T-helper 17 cell (primary cell): ENCODE measurements at regions not wholly inside any gene's neighbourhood (a gene's known extent, or its start where the extent isn't known, plus 50 kb on each side); places are given as distances from the start of the nearest gene placed in this dataset.

ENCODE experiments used
- ATAC-seq: fragments of 150-1000 bp; cut with Tn5 transposase; 2 replicates; pipeline ENCODE4 v1.10.0; 2021; ENCODE audit warnings: mild to moderate bottlenecking, moderate library complexity
- DNase-seq, 3 donors: peaks; one replicate each; pipeline versions ENCODE4 v3.0.0 to v3.0.0-alpha.2; 2020 to 2021
- H3K9me3 ChIP-seq: one replicate; pipeline ENCODE4 v1.7.0; 2013; ENCODE audit warnings: low read length, mild to moderate bottlenecking; ENCODE audit not compliant: control insufficient read depth, poor library complexity, severe bottlenecking
- H3K27ac Mint-ChIP-seq: one replicate; pipeline ENCODE4 v1.8.0; 2022; ENCODE audit warnings: mild to moderate bottlenecking, moderate library complexity, mixed read lengths
- H3K27me3 Mint-ChIP-seq: one replicate; pipeline ENCODE4 v1.8.0; 2022; ENCODE audit warnings: mixed read lengths
- H3K36me3 Mint-ChIP-seq: one replicate; pipeline ENCODE4 v1.8.0; 2022; ENCODE audit warnings: low read depth, mixed read lengths
- H3K4me1 Mint-ChIP-seq: one replicate; pipeline ENCODE4 v1.8.0; 2022; ENCODE audit warnings: mild to moderate bottlenecking, mixed read lengths
- H3K4me3 Mint-ChIP-seq: one replicate; pipeline ENCODE4 v1.8.0; 2022; ENCODE audit warnings: mild to moderate bottlenecking, moderate library complexity, mixed read lengths

DNA sequence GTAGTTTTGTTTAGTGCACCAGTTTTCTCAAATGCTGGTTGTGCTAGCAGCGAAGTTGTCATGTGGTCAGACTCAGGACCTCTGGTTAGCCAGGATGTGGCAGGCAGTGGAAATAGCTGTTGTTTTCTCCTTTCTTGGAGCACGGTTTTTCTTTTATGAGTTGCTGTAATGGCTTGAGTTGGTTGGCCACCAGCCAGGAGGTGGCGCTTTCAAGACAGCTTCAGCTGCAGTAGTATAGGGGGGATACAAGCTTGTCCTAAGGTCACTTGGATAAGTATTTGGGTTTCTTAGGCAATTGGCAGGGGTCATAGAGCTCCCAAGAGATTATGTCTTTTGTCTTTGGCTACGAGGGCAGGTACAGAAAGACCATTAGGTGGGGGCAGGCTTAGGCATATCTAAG is 274.2 kb upstream of the TARS1 start:
- peaks cover 2% of the 10 kb centered on the region for H3K9me3 ChIP-seq
- Mint-ChIP-seq H3K36me3 (no peaks in the 10 kb centered on the region), H3K27ac (no peak overlapping the region), H3K27me3 (no peaks in the 10 kb centered on the region), H3K4me1 (no peaks in the 10 kb centered on the region), H3K4me3 (no peak overlapping the region)
- DNase-seq, result no peak
- no peak for ATAC-seq

- Mint-ChIP-seq H3K36me3 (no peaks in the 10 kb centered on the region), H3K27ac (no peak overlapping the region)
- ATAC-seq, result no peak
Measured at GRCh38 chr5:33166948-33167347, 273.8 kb upstream of the TARS1 start.

DNA sequence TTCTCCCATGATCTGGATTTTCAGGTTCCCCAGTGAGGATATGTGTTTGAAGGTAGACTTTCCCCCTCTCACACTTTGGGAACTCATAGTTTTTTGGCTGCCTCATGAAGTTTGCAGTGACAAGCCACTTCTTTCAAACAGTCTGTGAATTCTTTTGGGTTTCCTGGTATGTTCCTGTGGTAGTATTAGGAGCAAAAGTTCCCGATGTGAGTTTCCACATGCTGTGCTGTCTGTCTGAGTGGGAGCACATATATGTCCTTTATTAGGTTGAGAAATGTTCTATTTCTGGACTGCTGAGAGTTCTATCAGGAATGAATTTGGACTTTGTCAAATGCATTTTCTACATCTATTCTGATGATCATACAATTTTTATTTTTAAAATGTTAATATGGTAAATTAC is 273.2 kb upstream of the TARS1 start:
- H3K4me3 Mint-ChIP-seq, result peak overlapping the region; percentile 3
- ATAC-seq, result no peak

More at GRCh38 chr5:33166948-33167347, 273.8 kb upstream of the TARS1 start:
- Mint-ChIP-seq H3K4me1 (no peaks in the 10 kb centered on the region), H3K27me3 (no peaks in the 10 kb centered on the region), H3K4me3 (no peak overlapping the region)
- peaks cover 2% of the 10 kb centered on the region for H3K9me3 ChIP-seq
- DNase-seq, result no peak

GRCh38 chr5:33170411-33170810 is 270.4 kb upstream of the TARS1 start:
- H3K27me3 Mint-ChIP-seq, result no peaks in the 10 kb centered on the region
- H3K9me3 ChIP-seq, result peaks cover 2% of the 10 kb centered on the region
- no peaks in the 10 kb centered on the region for H3K4me1 Mint-ChIP-seq
- H3K36me3 Mint-ChIP-seq, result no peaks in the 10 kb centered on the region
- no peak overlapping the region for H3K4me3 Mint-ChIP-seq
- ATAC-seq (no peak), DNase-seq (no peak)
- no peak overlapping the region for H3K27ac Mint-ChIP-seq

More for the DNA sequence above, 273.2 kb upstream of the TARS1 start:
- Mint-ChIP-seq H3K27me3 (no peaks in the 10 kb centered on the region), H3K4me1 (no peaks in the 10 kb centered on the region), H3K36me3 (no peaks in the 10 kb centered on the region), H3K27ac (no peak overlapping the region)
- no peak for DNase-seq
- H3K9me3 ChIP-seq, result peaks cover 2% of the 10 kb centered on the region

DNA sequence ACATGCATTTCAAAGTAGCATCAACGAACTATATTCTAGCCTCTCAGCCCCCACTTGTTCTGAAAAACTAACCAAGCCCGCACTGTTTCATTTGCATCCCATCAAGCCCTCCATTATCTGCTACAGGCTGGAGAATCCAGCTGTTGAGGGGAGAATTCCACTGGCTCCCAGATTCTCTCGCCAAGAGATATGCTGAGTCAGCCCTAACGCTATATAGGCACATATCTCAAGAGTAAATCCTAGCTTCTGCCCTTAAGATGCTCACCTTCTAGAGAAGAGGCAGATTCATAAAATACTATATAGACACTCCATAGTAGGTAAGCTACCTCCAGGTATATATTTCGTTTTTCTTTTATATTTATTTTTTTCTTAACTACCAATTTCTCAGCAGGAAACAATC is 266.4 kb upstream of the TARS1 start:
- no peaks in the 10 kb centered on the region for H3K36me3 Mint-ChIP-seq
- H3K4me1 Mint-ChIP-seq, result no peaks in the 10 kb centered on the region
- no peaks in the 10 kb centered on the region for H3K9me3 ChIP-seq
- no peaks in the 10 kb centered on the region for H3K27me3 Mint-ChIP-seq
- no peak overlapping the region for H3K4me3 Mint-ChIP-seq
- DNase-seq (no peak), ATAC-seq (no peak)
- H3K27ac Mint-ChIP-seq, result no peak overlapping the region

GRCh38 chr5:33179301-33179700 is 261.5 kb upstream of the TARS1 start:
- Mint-ChIP-seq H3K4me3 (no peak overlapping the region), H3K27ac (no peak overlapping the region), H3K36me3 (no peaks in the 10 kb centered on the region), H3K27me3 (no peaks in the 10 kb centered on the region), H3K4me1 (no peaks in the 10 kb centered on the region)
- no peaks in the 10 kb centered on the region for H3K9me3 ChIP-seq
- DNase-seq (no peak), ATAC-seq (no peak)

DNA sequence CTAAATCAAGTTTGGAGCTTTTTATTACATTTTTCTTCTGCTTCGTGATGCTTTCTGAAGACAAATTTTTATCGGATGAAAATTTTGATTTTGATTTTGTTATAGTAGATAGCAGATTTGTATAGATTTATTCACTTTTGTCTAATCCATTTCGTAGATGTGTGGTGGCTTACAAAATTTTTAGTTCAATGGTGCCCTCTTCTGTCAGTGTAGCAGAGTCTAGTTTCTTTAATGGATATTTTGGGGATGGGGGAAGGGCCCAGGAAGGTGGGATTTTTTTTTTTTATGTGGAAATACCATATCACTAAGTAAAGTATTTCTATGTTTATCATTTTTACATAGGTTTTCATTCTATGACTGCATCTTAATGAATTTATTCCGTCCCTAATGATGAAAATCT is 259.9 kb upstream of the TARS1 start:
- no peak overlapping the region for H3K4me3 Mint-ChIP-seq
- H3K9me3 ChIP-seq, result no peaks in the 10 kb centered on the region
- no peaks in the 10 kb centered on the region for H3K36me3 Mint-ChIP-seq
- ATAC-seq, result no peak
- H3K4me1 Mint-ChIP-seq, result no peaks in the 10 kb centered on the region
- DNase-seq, result no peak
- H3K27ac Mint-ChIP-seq, result no peak overlapping the region
- H3K27me3 Mint-ChIP-seq, result no peaks in the 10 kb centered on the region

DNA sequence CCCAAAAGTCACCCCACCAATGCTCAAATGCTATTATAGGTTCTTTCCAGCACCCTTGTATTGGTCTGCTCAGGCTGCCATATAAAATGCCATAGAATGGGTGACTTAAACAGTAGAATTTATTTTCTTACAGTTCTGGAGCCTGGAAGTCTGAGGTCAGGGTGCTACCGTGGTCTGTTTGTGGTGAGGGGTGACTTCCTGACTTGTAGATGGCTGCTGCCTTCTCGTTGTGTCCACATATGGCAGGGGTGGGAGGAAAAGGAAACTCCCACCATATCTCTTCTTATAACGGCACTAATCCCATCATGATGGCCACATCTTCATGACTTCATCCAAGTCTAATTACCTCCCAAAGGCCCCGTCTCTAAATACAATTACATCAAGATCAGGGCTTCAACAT is 257.8 kb upstream of the TARS1 start:
- H3K4me3 Mint-ChIP-seq, result no peak overlapping the region
- no peak for DNase-seq
- H3K27me3 Mint-ChIP-seq, result no peaks in the 10 kb centered on the region
- no peaks in the 10 kb centered on the region for H3K36me3 Mint-ChIP-seq
- H3K4me1 Mint-ChIP-seq, result no peaks in the 10 kb centered on the region
- no peaks in the 10 kb centered on the region for H3K9me3 ChIP-seq
- H3K27ac Mint-ChIP-seq, result no peak overlapping the region
- ATAC-seq, result no peak

GRCh38 chr5:33184367-33184766 is 256.4 kb upstream of the TARS1 start:
- Mint-ChIP-seq H3K4me3 (no peak overlapping the region), H3K27ac (no peak overlapping the region), H3K4me1 (no peaks in the 10 kb centered on the region), H3K27me3 (no peaks in the 10 kb centered on the region), H3K36me3 (no peaks in the 10 kb centered on the region)
- ATAC-seq, result no peak
- no peak for DNase-seq
- H3K9me3 ChIP-seq, result no peaks in the 10 kb centered on the region

DNA sequence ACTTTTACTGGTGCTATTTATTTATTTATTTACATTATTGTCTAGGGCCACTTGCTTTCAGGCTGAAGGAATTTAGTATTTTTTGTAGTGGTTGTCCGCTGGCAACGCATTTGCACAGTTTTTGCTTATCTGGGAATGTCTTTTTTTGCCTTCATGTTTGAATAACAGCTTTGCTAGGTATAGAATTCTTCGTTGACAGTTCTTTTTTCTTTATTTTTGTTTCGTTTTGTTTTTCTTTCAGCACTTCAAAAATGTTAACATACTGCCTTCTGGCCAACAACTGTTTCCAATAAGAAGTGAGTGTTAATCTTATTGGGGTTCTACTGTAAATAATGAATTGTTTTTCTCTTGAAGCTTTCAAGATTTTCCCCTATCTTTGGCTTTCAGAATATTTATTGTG is 252.7 kb upstream of the TARS1 start:
- DNase-seq (no peak), ATAC-seq (no peak)
- H3K9me3 ChIP-seq, result no peaks in the 10 kb centered on the region
- Mint-ChIP-seq H3K36me3 (no peaks in the 10 kb centered on the region), H3K4me1 (no peaks in the 10 kb centered on the region), H3K27me3 (no peaks in the 10 kb centered on the region), H3K27ac (no peak overlapping the region), H3K4me3 (no peak overlapping the region)

GRCh38 chr5:33194914-33195313 is 245.9 kb upstream of the TARS1 start:
- H3K4me1 Mint-ChIP-seq, result no peaks in the 10 kb centered on the region
- no peak overlapping the region for H3K4me3 Mint-ChIP-seq
- no peak overlapping the region for H3K27ac Mint-ChIP-seq
- DNase-seq (no peak), ATAC-seq (no peak)
- no peaks in the 10 kb centered on the region for H3K36me3 Mint-ChIP-seq
- no peaks in the 10 kb centered on the region for H3K9me3 ChIP-seq
- H3K27me3 Mint-ChIP-seq, result no peaks in the 10 kb centered on the region

DNA sequence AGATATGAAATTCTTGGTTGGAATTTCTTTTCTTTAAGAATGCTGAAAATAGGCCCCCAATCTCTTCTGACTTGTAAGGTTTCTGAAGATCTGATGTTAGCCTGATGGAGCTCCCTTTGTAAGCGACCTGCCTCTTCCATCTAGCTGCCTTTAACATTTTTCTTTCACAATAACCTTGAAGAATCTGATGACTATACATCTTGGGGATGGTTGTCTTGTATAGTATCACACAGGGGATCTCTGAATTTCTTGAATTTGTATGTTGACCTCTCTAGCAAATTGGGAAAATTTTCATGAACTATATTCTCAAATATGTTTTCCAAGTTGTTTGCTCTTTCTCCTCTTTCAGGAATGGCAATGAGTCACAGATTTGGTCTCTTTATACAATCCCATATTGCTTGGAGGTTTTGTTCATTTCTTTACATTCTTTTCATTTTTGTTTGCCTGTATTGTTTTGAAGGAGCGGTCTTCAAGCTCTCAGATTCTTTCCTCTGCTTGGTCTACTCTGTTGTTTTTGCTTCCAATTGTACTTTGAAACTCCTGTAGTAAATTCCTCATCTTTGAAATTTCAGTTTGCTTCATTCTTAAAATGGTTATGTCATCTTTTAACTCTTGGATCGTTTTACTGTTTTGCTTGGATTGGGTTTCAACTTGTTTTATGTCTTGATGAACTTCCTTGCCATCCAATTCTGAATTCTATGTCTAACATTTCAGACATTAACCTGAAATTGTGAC is 245.2 kb upstream of the TARS1 start:
- Mint-ChIP-seq H3K27ac (no peak overlapping the region), H3K4me3 (no peak overlapping the region), H3K27me3 (no peaks in the 10 kb centered on the region), H3K36me3 (no peaks in the 10 kb centered on the region), H3K4me1 (no peaks in the 10 kb centered on the region)
- no peaks in the 10 kb centered on the region for H3K9me3 ChIP-seq
- ATAC-seq (no peak), DNase-seq (no peak)

- Mint-ChIP-seq H3K36me3 (no peaks in the 10 kb centered on the region), H3K4me1 (no peaks in the 10 kb centered on the region), H3K4me3 (no peak overlapping the region), H3K27me3 (no peaks in the 10 kb centered on the region), H3K27ac (no peak overlapping the region)
- DNase-seq, result no peak
- ATAC-seq, result no peak
- no peaks in the 10 kb centered on the region for H3K9me3 ChIP-seq
Measured at GRCh38 chr5:33198836-33199235, 241.9 kb upstream of the TARS1 start.

DNA sequence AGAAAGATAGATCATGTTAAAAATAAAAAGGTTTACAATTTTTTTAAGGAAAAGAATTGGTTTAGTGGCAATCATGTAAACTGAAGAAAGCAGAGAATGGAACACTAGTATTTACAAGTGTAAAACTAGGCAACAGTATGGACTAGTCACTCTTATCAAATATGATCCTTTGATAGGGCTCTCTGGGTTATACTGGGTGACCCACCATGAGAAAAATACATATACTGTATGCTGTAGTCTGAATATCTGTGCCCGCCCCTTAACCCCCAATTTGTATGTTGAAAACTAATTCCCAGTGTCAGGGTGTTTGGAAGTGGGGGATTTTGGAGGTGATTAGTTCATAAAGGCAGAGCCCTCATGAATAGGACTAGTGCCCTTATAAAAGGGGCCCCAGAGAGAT is 236.8 kb upstream of the TARS1 start:
- no peaks in the 10 kb centered on the region for H3K4me1 Mint-ChIP-seq
- H3K4me3 Mint-ChIP-seq, result no peak overlapping the region
- H3K9me3 ChIP-seq, result no peaks in the 10 kb centered on the region
- H3K27me3 Mint-ChIP-seq, result no peaks in the 10 kb centered on the region
- H3K27ac Mint-ChIP-seq, result no peak overlapping the region
- DNase-seq, result no peak
- H3K36me3 Mint-ChIP-seq, result no peaks in the 10 kb centered on the region
- ATAC-seq, result no peak
